ENCODE measurements at regions not wholly inside any gene's neighbourhood (a gene's known extent, or its start where the extent isn't known, plus 50 kb on each side); places are given as distances from the start of the nearest gene placed in this dataset.

DNA sequence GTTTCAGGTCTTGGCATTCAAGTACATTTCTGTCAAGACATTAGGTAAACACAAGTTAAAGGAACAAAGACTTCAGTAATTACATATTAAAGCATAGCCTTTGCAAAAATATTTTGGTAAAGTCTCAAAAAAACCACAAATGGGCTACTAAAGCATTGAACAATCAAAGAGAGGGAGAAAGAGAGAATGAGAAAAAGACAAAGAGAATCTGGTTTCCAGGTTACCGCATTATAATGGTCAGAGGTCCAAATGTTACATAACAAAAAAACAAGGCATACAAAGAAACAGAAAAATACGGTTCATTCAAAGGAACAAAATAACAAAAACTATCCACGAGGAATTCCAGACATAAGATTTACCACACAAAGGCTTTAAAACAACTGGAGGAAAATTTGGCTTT lies 327.9 kb downstream of the AKAIN1 start:
- TF ChIP-seq, protein P1, sequence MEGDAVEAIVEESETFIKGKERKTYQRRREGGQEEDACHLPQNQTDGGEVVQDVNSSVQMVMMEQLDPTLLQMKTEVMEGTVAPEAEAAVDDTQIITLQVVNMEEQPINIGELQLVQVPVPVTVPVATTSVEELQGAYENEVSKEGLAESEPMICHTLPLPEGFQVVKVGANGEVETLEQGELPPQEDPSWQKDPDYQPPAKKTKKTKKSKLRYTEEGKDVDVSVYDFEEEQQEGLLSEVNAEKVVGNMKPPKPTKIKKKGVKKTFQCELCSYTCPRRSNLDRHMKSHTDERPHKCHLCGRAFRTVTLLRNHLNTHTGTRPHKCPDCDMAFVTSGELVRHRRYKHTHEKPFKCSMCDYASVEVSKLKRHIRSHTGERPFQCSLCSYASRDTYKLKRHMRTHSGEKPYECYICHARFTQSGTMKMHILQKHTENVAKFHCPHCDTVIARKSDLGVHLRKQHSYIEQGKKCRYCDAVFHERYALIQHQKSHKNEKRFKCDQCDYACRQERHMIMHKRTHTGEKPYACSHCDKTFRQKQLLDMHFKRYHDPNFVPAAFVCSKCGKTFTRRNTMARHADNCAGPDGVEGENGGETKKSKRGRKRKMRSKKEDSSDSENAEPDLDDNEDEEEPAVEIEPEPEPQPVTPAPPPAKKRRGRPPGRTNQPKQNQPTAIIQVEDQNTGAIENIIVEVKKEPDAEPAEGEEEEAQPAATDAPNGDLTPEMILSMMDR (IDR thresholded peaks at IDR 0.05; ENCODE audit: low read depth, low read length) = no peak
- DNase-seq (ENCODE audit: low read depth in 2 of 2) = no peak
- H3K4me3 ChIP-seq (replicated peaks in 1 of 2; ENCODE audit: low read depth in 2 of 2, low read length in 2 of 2) = no peak overlapping the region

DNA sequence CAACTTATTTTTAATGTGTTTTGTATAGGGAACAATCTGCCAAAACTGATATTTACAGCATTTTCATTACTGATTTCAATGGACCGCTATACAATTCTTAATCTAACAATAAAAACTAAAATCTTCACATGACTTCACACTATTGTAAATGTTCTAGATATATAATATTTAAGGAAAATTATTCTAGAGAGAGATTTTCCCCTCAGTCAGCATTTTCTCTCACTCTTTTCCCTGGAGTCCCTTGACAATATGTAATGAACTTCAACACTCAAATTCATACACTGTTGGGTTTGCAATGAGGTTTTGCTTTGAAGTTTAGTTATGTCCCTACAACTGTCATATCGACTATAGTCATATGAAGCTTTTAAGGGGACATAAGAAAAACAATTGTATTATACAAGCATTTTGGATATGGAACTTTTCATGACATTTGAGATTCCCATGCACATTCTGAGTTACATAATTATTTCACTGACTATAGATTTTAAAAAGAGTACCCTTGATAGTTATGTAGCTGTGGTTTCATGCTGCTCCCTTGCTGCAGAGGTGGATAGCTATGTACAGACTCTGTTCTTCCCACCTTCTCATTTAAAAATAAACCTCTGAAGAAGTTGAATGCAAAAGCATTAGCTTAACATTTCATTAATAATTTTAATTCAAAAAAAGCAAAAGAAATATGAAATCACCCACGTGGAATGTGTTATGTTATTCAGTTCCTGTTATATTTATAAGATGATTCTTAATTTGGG lies 338.5 kb downstream of the AKAIN1 start:
- TF ChIP-seq, protein P1 (IDR thresholded peaks at IDR 0.05; ENCODE audit: low read depth, low read length) = no peak
- DNase-seq (ENCODE audit: low read depth in 2 of 2) = no peak

DNA sequence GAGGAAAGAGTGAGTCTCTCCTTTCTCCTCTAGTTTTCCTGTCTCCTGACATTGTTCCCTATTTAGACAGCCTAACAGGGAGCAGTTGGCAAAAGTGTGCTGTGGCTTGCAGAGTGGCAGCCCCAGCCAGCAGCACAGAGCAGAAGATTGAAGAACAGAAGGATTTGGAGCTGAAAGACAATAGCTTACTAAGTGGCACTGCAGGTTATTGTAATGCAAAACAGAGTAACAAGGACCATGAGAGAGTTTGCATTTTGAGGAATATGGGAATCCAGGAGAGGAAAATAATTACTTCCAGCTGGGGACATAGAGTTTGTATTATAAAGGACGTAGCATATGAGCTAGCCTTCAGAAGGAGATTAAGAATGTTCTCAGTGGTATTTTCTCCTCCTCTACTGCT lies 342.4 kb downstream of the AKAIN1 start:
- TF ChIP-seq, protein P1 (IDR thresholded peaks at IDR 0.05; ENCODE audit: low read depth, low read length) = no peak
- no peak overlapping the region for H3K4me3 ChIP-seq (replicated peaks in 1 of 2; ENCODE audit: low read depth in 2 of 2, low read length in 2 of 2)
- no peak for DNase-seq (ENCODE audit: low read depth in 2 of 2)

More for the DNA sequence above, 338.5 kb downstream of the AKAIN1 start:
- no peak overlapping the region for H3K4me3 ChIP-seq (replicated peaks in 1 of 2; ENCODE audit: low read depth in 2 of 2, low read length in 2 of 2)

DNA sequence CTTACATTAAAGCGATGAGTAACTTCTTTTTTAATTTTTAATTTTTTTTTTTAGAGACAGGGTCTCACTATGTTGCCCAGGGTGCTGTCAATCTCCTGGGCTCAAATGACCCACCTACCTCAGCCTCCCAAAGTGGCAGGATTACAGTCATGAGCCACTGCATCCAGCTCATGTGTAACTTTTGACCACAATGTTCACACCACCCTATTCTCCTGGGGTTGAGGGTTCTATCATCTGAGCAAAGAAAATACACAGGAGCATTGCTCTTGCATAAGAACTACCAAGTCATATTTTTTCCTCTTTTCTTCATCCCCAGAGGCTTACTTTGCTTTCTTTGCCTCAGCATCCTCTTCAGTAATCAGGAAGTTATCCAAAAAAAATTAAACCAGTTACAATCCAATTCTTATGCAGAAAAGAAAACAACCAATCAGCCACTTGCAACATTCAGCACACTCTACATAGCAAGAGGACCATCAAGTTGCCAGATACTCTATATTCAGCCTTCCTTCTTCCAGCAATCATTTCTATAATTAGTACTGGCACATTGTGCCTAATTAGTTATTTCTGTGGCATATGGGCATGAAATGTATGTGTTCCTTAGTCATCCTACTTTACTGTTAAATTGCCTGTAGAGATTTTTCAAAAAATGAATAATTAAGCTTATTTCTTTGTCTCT lies 345.6 kb downstream of the AKAIN1 start:
- TF ChIP-seq, protein P1 (IDR thresholded peaks at IDR 0.05; ENCODE audit: low read depth, low read length) = no peak
- DNase-seq (ENCODE audit: low read depth in 2 of 2) = no peak
- H3K4me3 ChIP-seq (replicated peaks in 1 of 2; ENCODE audit: low read depth in 2 of 2, low read length in 2 of 2) = no peak overlapping the region

DNA sequence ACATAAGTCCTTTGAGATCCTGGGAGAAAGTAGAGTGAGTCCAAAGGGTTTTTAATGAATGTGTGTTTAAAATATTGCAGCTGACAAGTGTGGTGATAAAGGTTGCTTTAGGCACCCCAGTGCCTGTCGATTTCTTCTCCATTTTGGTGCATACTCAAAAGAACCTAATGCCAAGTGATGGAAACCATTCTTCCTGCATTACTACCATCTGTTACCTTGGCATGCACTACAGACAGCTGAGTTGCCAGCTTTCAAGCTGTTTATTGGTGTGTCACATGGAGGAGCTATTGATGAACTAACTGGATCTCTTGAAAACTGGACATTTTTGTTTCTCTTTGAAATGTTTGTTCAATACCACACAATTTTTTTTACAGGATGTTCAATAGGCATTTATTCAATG lies 350.0 kb downstream of the AKAIN1 start:
- H3K4me3 ChIP-seq (replicated peaks in 1 of 2; ENCODE audit: low read depth in 2 of 2, low read length in 2 of 2) = no peak overlapping the region
- no peak for DNase-seq (ENCODE audit: low read depth in 2 of 2)
- TF ChIP-seq, protein P1 (IDR thresholded peaks at IDR 0.05; ENCODE audit: low read depth, low read length) = no peak

DNA sequence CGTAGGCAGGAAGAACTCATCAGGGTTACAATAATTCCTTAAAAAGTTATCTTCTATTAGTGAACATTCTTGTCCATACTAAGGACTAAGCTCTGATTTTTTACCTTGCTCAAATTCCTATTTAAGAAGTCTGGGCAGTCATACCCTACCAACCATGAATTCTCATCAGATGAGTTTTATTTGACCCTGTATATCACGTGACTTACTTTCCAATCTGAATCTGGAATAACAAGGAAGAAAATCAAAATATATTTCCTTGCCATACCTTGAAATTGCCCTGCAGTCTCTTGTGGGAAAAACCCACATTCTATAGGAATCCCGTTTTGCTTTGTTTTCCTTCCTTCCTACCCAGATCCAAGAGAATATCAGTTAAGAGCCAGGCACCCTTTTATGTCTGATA lies 352.7 kb downstream of the AKAIN1 start:
- TF ChIP-seq, protein P1 (IDR thresholded peaks at IDR 0.05; ENCODE audit: low read depth, low read length) = no peak
- no peak overlapping the region for H3K4me3 ChIP-seq (replicated peaks in 1 of 2; ENCODE audit: low read depth in 2 of 2, low read length in 2 of 2)
- DNase-seq (ENCODE audit: low read depth in 2 of 2) = no peak

Data from cardiac fibroblast (primary cell).